ENCODE measurements at regions not wholly inside any gene's neighbourhood (a gene's known extent, or its start where the extent isn't known, plus 50 kb on each side); places are given as distances from the start of the nearest gene placed in this dataset.

GRCh38 chr2:122822319-122822718, 1066.9 kb downstream of the TSN start:
- TF ChIP-seq CTCF (IDR thresholded peaks at IDR 0.05; ENCODE audit: insufficient read depth, low read length) (no peak), REST (IDR thresholded peaks at IDR 0.05; ENCODE audit: insufficient replicate concordance, low read depth) (no peak)

Measured in HL-60 (cell line).